IMR-90 (cell line): ENCODE measurements at regions not wholly inside any gene's neighbourhood (a gene's known extent, or its start where the extent isn't known, plus 50 kb on each side); places are given as distances from the start of the nearest gene placed in this dataset.

Experiments used
- ATAC-seq: fragments of 200-7000 bp; cut with Tn5 transposase; 2 replicates; pipeline ENCODE4 v1.9.1; 2020; ENCODE audit warnings: low read depth, mild to moderate bottlenecking, moderate library complexity
- BruUV-seq: library from RNA; stranded (reverse); fragments of 400-500 nt; replicated peaks from 2 replicates; lab custom pipeline; 2021; lab: Mats Ljungman, UMichigan
- CTCF ChIA-PET: fragments of 300-600 bp; formaldehyde crosslinking; extraction: SDS; loops from one replicate; lab custom pipeline; 2021; ENCODE audit warnings: antibody characterized with exemption; lab: Yijun Ruan, JAX
- POLR2A ChIA-PET: fragments of 300-600 bp; sonication (Branson Sonifier 250); formaldehyde crosslinking; loops from one replicate; lab custom pipeline; 2022; ENCODE audit warnings: antibody characterized with exemption; ENCODE audit not compliant: unreplicated experiment; lab: Charles Lee
- DNase-seq: peaks from one replicate; pipeline ENCODE4 v3.0.0; 2013
- H2AFZ ChIP-seq: replicated peaks from 2 replicates; pipeline ENCODE3; 2013; ENCODE audit warnings: low read length, mild to moderate bottlenecking; ENCODE audit not compliant: poor library complexity
- H2AK5ac ChIP-seq: 2 replicates; pipeline ENCODE4 v1.6.1; 2013; ENCODE audit warnings: low read depth, low read length, inconsistent platforms
- H2AK9ac ChIP-seq: replicated peaks from 2 replicates; pipeline ENCODE3; 2013; ENCODE audit warnings: mild to moderate bottlenecking, low read depth, low read length, moderate library complexity; ENCODE audit not compliant: poor library complexity
- H2BK120ac ChIP-seq: 2 replicates; pipeline ENCODE4 v1.6.1; 2013; ENCODE audit warnings: low read depth, low read length, inconsistent platforms
- H2BK15ac ChIP-seq: 3 replicates; pipeline ENCODE4 v1.6.1; 2013; ENCODE audit warnings: low read depth, low read length, inconsistent platforms
- H2BK20ac ChIP-seq: 2 replicates; pipeline ENCODE4 v1.6.1; 2013; ENCODE audit warnings: low read depth, mild to moderate bottlenecking, inconsistent platforms, low read length, moderate library complexity
- H2BK5ac ChIP-seq: 2 replicates; pipeline ENCODE4 v1.6.1; 2013; ENCODE audit warnings: mild to moderate bottlenecking, low read depth, low read length, inconsistent platforms; ENCODE audit not compliant: poor library complexity, severe bottlenecking
- H3K14ac ChIP-seq: replicated peaks from 2 replicates; pipeline ENCODE4 v1.6.1; 2013; ENCODE audit warnings: low read depth, low read length, inconsistent platforms
- H3K18ac ChIP-seq: 2 replicates; pipeline ENCODE4 v1.6.1; 2013; ENCODE audit warnings: low read depth, low read length, control low read depth
- H3K23ac ChIP-seq: 2 replicates; pipeline ENCODE4 v1.6.1; 2013; ENCODE audit warnings: low read depth, low read length, inconsistent platforms
- H3K27ac ChIP-seq: 2 replicates; pipeline ENCODE4 v1.5.1; 2013; ENCODE audit warnings: mild to moderate bottlenecking, control low read depth, low read length; ENCODE audit not compliant: insufficient read depth
- H3K27me3 ChIP-seq: 2 replicates; pipeline ENCODE4 v1.6.1; 2013; ENCODE audit warnings: low read length; ENCODE audit not compliant: control insufficient read depth, insufficient read depth
- H3K36me3 ChIP-seq: 2 replicates; pipeline ENCODE4 v1.6.1; 2013; ENCODE audit warnings: low read length, mixed read lengths; ENCODE audit not compliant: control insufficient read depth, insufficient read depth
- H3K4ac ChIP-seq: 2 replicates; pipeline ENCODE4 v1.6.1; 2013; ENCODE audit warnings: low read depth, low read length, inconsistent platforms
- H3K4me1 ChIP-seq: 2 replicates; pipeline ENCODE4 v1.6.1; 2013; ENCODE audit warnings: low read length, mixed read lengths; ENCODE audit not compliant: control insufficient read depth, insufficient read depth
- H3K4me2 ChIP-seq: 2 replicates; pipeline ENCODE4 v1.6.1; 2013; ENCODE audit warnings: low read depth, mild to moderate bottlenecking, control low read depth, low read length, moderate library complexity
- H3K4me3 ChIP-seq: 2 replicates; pipeline ENCODE4 v1.5.1; 2013; ENCODE audit warnings: low read depth, mild to moderate bottlenecking, control low read depth, low read length, moderate library complexity; ENCODE audit not compliant: insufficient read depth
- H3K56ac ChIP-seq: 2 replicates; pipeline ENCODE4 v1.6.1; 2013; ENCODE audit warnings: low read length, inconsistent platforms; ENCODE audit not compliant: insufficient read depth; ENCODE audit errors: extremely low read depth
- H3K79me1 ChIP-seq, 2 experiments: 2 replicates each; pipeline ENCODE4 v1.6.1; 2013; ENCODE audit warnings: low read length in 2 of 2, inconsistent platforms in 1 of 2, low read depth in 1 of 2
- H3K9ac ChIP-seq: 2 replicates; pipeline ENCODE4 v1.6.1; 2013; ENCODE audit warnings: low read depth, low read length, control low read depth
- H3K9me1 ChIP-seq: 2 replicates; pipeline ENCODE4 v1.6.1; 2013; ENCODE audit warnings: low read length, inconsistent platforms; ENCODE audit not compliant: insufficient read depth
- H3K9me3 ChIP-seq: 2 replicates; pipeline ENCODE4 v1.6.1; 2013; ENCODE audit warnings: low read length; ENCODE audit not compliant: control insufficient read depth, insufficient read depth
- H4K20me1 ChIP-seq: 2 replicates; pipeline ENCODE4 v1.6.1; 2013; ENCODE audit warnings: low read length, inconsistent platforms; ENCODE audit not compliant: insufficient read depth
- H4K5ac ChIP-seq: 2 replicates; pipeline ENCODE4 v1.6.1; 2013; ENCODE audit warnings: mild to moderate bottlenecking, low read depth, low read length, control low read depth
- H4K8ac ChIP-seq, 2 experiments: 2 replicates each; pipeline ENCODE4 v1.6.1; 2013; ENCODE audit warnings: low read depth in 2 of 2, low read length in 2 of 2, control low read depth in 1 of 2, inconsistent platforms in 1 of 2
- H4K91ac ChIP-seq: 2 replicates; pipeline ENCODE4 v1.6.1; 2013; ENCODE audit warnings: low read depth, low read length, inconsistent platforms; ENCODE audit not compliant: insufficient read depth
- FOS ChIP-seq: fragments of 150-350 bp; IDR thresholded peaks from 2 replicates; pipeline ENCODE4 v1.6.1; 2016; ENCODE audit warnings: low read depth, low read length
- RCOR1 ChIP-seq: IDR thresholded peaks from 2 replicates; pipeline ENCODE4 v1.6.1; 2012; ENCODE audit warnings: mild to moderate bottlenecking, low read length, improper control_type of control experiment; ENCODE audit not compliant: insufficient replicate concordance
- WGBS, 2 experiments: methylation state at CpG; one replicate each; pipeline versions ENCODE4 v1.1.5 to v1.1.7; 2013; ENCODE audit warnings: missing lambda C conversion rate in 2 of 2; ENCODE audit not compliant: insufficient read length in 1 of 2; ENCODE audit errors: extremely low coverage in 2 of 2; 5-methylcytosine and 5-hydroxymethylcytosine counted together
- dilution Hi-C: fragments of 300-500 bp; cut with HindIII; formaldehyde crosslinking; loops from one replicate; pipeline ENCODE4 v1.14.3; 2018; ENCODE audit warnings: low sequenced_read_pairs; ENCODE audit not compliant: unreplicated experiment
- in situ Hi-C: fragments of 300-500 bp; cut with MboI; formaldehyde crosslinking; loops from 3 replicates; pipeline ENCODE4 v1.14.3; 2019; ENCODE audit warnings: low sequenced_read_pairs, inconsistent platforms, mixed read lengths
- intact Hi-C: fragments of 100-400 bp; cut with micrococcal nuclease; formaldehyde crosslinking; loops from 2 replicates; pipeline ENCODE4 v1.10.0; 2022

DNA sequence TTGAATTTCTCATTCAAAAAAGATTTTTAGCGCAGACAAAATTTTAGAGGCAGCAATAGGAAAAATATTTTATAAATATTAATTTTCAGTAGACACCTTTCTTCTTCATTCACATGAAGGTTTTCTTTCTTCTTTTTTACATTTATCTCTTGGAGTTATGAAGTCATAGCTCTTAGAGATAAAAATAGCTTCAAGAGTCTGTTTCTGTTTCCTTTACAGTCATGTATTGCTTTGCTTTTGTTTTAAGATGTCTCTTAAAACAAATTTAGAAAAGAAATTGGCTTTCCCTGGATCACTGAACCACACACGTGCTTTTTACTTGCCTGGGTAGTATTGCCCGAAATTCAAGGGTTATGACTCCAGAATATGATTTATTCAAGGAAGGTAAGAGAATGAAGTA, 369.9 kb upstream of the LRRC7 start:
- ChIA-PET CTCF (no interaction called here), POLR2A (no interaction called here)
- in situ Hi-C loops: no loop called here
- no peaks in the 10 kb centered on the region for H3K36me3 ChIP-seq
- H3K56ac ChIP-seq: no peak overlapping the region
- no peaks in the 10 kb centered on the region for H3K27me3 ChIP-seq
- no peaks in the 10 kb centered on the region for H3K4me1 ChIP-seq
- TF ChIP-seq FOS: no peak
- TF ChIP-seq RCOR1: no peak
- no TSS peak for BruUV-seq
- no peaks in the 10 kb centered on the region for H4K20me1 ChIP-seq
- no peak overlapping the region for H2BK120ac ChIP-seq
- no peak overlapping the region for H3K4me3 ChIP-seq
- no peak overlapping the region for H2AK9ac ChIP-seq
- H3K18ac ChIP-seq: no peak overlapping the region
- intact Hi-C loops: no loop called here
- H3K9me3 ChIP-seq: no peaks in the 10 kb centered on the region
- no peak overlapping the region for H4K91ac ChIP-seq
- no peak overlapping the region for H2BK5ac ChIP-seq
- H3K4me2 ChIP-seq: no peak overlapping the region
- dilution Hi-C loops: no loop called here
- no peak for ATAC-seq
- no CpG with 5 or more reads among the region's 3 CpGs for WGBS, 2 experiments
- H3K9ac ChIP-seq: no peak overlapping the region
- H4K5ac ChIP-seq: no peak overlapping the region
- H2AK5ac ChIP-seq: no peak overlapping the region
- H2AFZ ChIP-seq: no peak overlapping the region
- no peak overlapping the region for H2BK15ac ChIP-seq
- no peak overlapping the region for H3K27ac ChIP-seq
- H4K8ac ChIP-seq: no peak overlapping the region
- H3K4ac ChIP-seq: no peak overlapping the region
- H3K23ac ChIP-seq: no peak overlapping the region
- no peak overlapping the region for H2BK20ac ChIP-seq
- no peak for DNase-seq
- H3K79me1 ChIP-seq: no peaks in the 10 kb centered on the region
- no peaks in the 10 kb centered on the region for H3K9me1 ChIP-seq
- no peak overlapping the region for H3K14ac ChIP-seq
